Nephron progenitor cell (in vitro differentiated cells): ENCODE measurements at regions not wholly inside any gene's neighbourhood (a gene's known extent, or its start where the extent isn't known, plus 50 kb on each side); places are given as distances from the start of the nearest gene placed in this dataset.
A peak's percentile ranks its signal among the peaks of the same experiment; 100 is the strongest.

Experiments
- DNase-seq: peaks from one replicate; pipeline ENCODE4 v3.0.0; 2021
- H3K27ac Mint-ChIP-seq: 2 replicates; pipeline ENCODE4 v1.8.0; 2021; ENCODE audit warnings: mild to moderate bottlenecking, moderate library complexity, mixed read lengths
- H3K27me3 Mint-ChIP-seq: 2 replicates; pipeline ENCODE4 v1.8.0; 2021; ENCODE audit warnings: mild to moderate bottlenecking, low read depth, mixed read lengths; ENCODE audit not compliant: poor library complexity
- H3K36me3 Mint-ChIP-seq: 2 replicates; pipeline ENCODE4 v1.8.0; 2021; ENCODE audit warnings: low read depth, mixed read lengths
- H3K4me1 Mint-ChIP-seq: 2 replicates; pipeline ENCODE4 v1.8.0; 2021; ENCODE audit warnings: mixed read lengths
- H3K4me3 Mint-ChIP-seq: 2 replicates; pipeline ENCODE4 v1.8.0; 2021; ENCODE audit warnings: mild to moderate bottlenecking, moderate library complexity, mixed read lengths
- H3K9me3 Mint-ChIP-seq: 2 replicates; pipeline ENCODE4 v1.8.0; 2021; ENCODE audit warnings: mild to moderate bottlenecking, moderate library complexity, mixed read lengths
- TF ChIP-seq, protein P1 (sequence below): fragments of 200-600 bp; sonication (generic); IDR thresholded peaks from 2 replicates; pipeline ENCODE4 v1.5.0; 2021; ENCODE audit warnings: antibody characterized with exemption

GRCh38 chr5:56535347-56535746, 280.0 kb upstream of the MAP3K1 start:
- Mint-ChIP-seq H3K36me3 (no peaks in the 10 kb centered on the region), H3K4me3 (no peak overlapping the region), H3K27ac (no peak overlapping the region), H3K27me3 (peaks cover 3% of the 10 kb centered on the region), H3K9me3 (no peaks in the 10 kb centered on the region), H3K4me1 (peaks cover 15% of the 10 kb centered on the region)
- TF ChIP-seq, protein P1, sequence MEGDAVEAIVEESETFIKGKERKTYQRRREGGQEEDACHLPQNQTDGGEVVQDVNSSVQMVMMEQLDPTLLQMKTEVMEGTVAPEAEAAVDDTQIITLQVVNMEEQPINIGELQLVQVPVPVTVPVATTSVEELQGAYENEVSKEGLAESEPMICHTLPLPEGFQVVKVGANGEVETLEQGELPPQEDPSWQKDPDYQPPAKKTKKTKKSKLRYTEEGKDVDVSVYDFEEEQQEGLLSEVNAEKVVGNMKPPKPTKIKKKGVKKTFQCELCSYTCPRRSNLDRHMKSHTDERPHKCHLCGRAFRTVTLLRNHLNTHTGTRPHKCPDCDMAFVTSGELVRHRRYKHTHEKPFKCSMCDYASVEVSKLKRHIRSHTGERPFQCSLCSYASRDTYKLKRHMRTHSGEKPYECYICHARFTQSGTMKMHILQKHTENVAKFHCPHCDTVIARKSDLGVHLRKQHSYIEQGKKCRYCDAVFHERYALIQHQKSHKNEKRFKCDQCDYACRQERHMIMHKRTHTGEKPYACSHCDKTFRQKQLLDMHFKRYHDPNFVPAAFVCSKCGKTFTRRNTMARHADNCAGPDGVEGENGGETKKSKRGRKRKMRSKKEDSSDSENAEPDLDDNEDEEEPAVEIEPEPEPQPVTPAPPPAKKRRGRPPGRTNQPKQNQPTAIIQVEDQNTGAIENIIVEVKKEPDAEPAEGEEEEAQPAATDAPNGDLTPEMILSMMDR, result no peak
- no peak for DNase-seq

DNA sequence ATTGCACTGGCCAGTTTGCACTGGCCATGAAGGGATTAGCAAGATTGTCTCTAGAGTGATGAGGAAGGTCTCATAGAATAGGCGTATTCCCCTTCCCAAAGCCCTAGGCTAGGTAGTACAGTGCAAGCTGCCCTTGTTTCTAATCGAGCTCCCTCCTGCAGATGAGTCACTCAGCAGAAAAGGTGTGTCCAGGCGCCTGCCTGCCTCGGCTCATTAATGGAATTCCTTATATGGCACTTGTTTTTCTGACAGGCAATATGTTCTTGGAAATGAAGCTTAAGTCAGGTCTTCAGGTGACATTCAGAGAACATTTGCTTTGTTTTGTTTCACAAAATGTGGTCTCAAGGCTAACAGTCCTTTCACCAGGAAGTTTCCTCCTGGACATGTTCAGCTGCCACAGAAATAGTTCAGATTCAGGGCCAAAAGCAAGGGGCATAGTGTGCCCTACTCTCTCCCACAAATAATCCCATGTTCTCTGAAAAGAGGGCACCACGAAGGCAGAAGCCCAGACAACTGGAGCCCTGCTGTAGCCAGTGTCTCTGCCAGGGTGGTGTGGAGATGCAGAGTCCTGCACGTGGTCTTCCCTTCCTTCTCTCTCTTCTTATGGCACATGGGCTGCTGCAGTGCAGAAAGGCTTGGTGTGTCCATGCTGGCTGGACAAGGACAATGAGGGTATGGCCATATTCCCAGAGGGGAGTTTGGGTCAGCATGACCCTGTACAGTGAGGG, 281.1 kb upstream of the MAP3K1 start:
- no peak for DNase-seq
- Mint-ChIP-seq H3K4me3 (no peak overlapping the region), H3K9me3 (no peaks in the 10 kb centered on the region), H3K27me3 (peaks cover 3% of the 10 kb centered on the region), H3K27ac (no peak overlapping the region), H3K36me3 (no peaks in the 10 kb centered on the region), H3K4me1 (peaks cover 15% of the 10 kb centered on the region)
- TF ChIP-seq, protein P1, result no peak

DNA sequence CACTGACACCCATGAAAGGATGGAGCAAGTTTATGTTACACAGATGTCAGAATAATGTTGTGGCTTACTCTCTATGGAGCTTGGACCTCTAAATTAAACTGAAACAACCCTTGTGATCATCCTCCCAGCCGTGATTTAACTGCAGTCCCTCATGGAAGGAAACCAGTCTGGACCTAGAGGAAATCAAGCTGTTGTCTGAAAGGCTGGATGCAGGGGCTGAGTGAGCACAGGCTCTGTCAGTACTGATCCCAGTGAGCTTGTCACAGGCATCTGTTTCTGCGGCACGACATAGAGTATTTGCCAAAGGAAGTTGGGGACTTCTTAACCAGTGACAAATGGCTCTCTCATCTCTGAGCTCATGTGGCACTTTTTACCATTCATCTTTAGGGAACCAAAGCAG, 282.9 kb upstream of the MAP3K1 start:
- Mint-ChIP-seq H3K27me3 (peaks cover 3% of the 10 kb centered on the region), H3K4me3 (no peak overlapping the region), H3K4me1 (peaks cover 15% of the 10 kb centered on the region), H3K36me3 (no peaks in the 10 kb centered on the region), H3K9me3 (no peaks in the 10 kb centered on the region), H3K27ac (no peak overlapping the region)
- no peak for DNase-seq
- TF ChIP-seq, protein P1, result no peak

- Mint-ChIP-seq H3K4me1 (peaks cover 15% of the 10 kb centered on the region), H3K36me3 (no peaks in the 10 kb centered on the region), H3K4me3 (no peak overlapping the region)
Measured at GRCh38 chr5:56530626-56531138, 284.7 kb upstream of the MAP3K1 start.

GRCh38 chr5:56529666-56530430, 285.5 kb upstream of the MAP3K1 start:
- H3K27me3 Mint-ChIP-seq, result no peaks in the 10 kb centered on the region
- TF ChIP-seq, protein P1, result no peak
- no peaks in the 10 kb centered on the region for H3K36me3 Mint-ChIP-seq
- no peak overlapping the region for H3K27ac Mint-ChIP-seq
- no peaks in the 10 kb centered on the region for H3K9me3 Mint-ChIP-seq
- H3K4me1 Mint-ChIP-seq, result peaks cover 15% of the 10 kb centered on the region
- DNase-seq, result no peak
- H3K4me3 Mint-ChIP-seq, result no peak overlapping the region

More at GRCh38 chr5:56530626-56531138, 284.7 kb upstream of the MAP3K1 start:
- Mint-ChIP-seq H3K27ac (peak overlapping the region; percentile 11), H3K9me3 (no peaks in the 10 kb centered on the region), H3K27me3 (no peaks in the 10 kb centered on the region)
- no peak for DNase-seq
- TF ChIP-seq, protein P1, result no peak
